ENCODE measurements at regions not wholly inside any gene's neighbourhood (a gene's known extent, or its start where the extent isn't known, plus 50 kb on each side); places are given as distances from the start of the nearest gene placed in this dataset.

GRCh38 chr20:58162986-58163385 is 65.5 kb downstream of the ANKRD60 start:
- Histone ChIP-seq H3K4me1 (no peaks in the 10 kb centered on the region), H3K27me3 (peaks cover 0 to 14% (median 0%) of the 10 kb centered on the region in 3 donors), H3K36me3 (no peaks in the 10 kb centered on the region), H3K27ac (no peak overlapping the region), H3K9me3 (no peaks in the 10 kb centered on the region), H3K4me3 (no peak overlapping the region)
- TF ChIP-seq, protein P1, sequence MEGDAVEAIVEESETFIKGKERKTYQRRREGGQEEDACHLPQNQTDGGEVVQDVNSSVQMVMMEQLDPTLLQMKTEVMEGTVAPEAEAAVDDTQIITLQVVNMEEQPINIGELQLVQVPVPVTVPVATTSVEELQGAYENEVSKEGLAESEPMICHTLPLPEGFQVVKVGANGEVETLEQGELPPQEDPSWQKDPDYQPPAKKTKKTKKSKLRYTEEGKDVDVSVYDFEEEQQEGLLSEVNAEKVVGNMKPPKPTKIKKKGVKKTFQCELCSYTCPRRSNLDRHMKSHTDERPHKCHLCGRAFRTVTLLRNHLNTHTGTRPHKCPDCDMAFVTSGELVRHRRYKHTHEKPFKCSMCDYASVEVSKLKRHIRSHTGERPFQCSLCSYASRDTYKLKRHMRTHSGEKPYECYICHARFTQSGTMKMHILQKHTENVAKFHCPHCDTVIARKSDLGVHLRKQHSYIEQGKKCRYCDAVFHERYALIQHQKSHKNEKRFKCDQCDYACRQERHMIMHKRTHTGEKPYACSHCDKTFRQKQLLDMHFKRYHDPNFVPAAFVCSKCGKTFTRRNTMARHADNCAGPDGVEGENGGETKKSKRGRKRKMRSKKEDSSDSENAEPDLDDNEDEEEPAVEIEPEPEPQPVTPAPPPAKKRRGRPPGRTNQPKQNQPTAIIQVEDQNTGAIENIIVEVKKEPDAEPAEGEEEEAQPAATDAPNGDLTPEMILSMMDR (IDR thresholded peaks at IDR 0.05) = no peak
- TF ChIP-seq EP300 (IDR thresholded peaks at IDR 0.05) (no peak), POLR2AphosphoS5 (IDR thresholded peaks at IDR 0.05) (no peak), POLR2A (IDR thresholded peaks at IDR 0.05) (no peak)
- DNase-seq = no peak
- intact Hi-C loops (cut with DNase I; ENCODE audit: low total_unique reads) = no loop called here
- 61 to 70% (median 67%) methylated on average over 3 of the region's 3 CpGs for WGBS, 5 donors

GRCh38 chr20:58161192-58161591 is 67.3 kb downstream of the ANKRD60 start:
- Histone ChIP-seq H3K4me1 (no peaks in the 10 kb centered on the region), H3K36me3 (no peaks in the 10 kb centered on the region), H3K27me3 (peaks cover 0 to 14% (median 0%) of the 10 kb centered on the region in 3 donors), H3K27ac (no peak overlapping the region), H3K4me3 (no peak overlapping the region), H3K9me3 (no peaks in the 10 kb centered on the region)
- 84 to 91% (median 88%) methylated on average over 2 of the region's 2 CpGs for WGBS, 5 donors
- no peak for TF ChIP-seq POLR2AphosphoS5 (IDR thresholded peaks at IDR 0.05)
- TF ChIP-seq, protein P1 (IDR thresholded peaks at IDR 0.05) = no peak
- no peak for TF ChIP-seq EP300 (IDR thresholded peaks at IDR 0.05)
- TF ChIP-seq POLR2A (IDR thresholded peaks at IDR 0.05) = no peak
- no peak for DNase-seq
- intact Hi-C loops (cut with DNase I; ENCODE audit: low total_unique reads) = no loop called here

- H3K4me3 ChIP-seq = no peak overlapping the region
- no peak for DNase-seq
- H3K4me1 ChIP-seq = no peaks in the 10 kb centered on the region
- 64 to 77% (median 74%) methylated on average over 17 of the region's 17 CpGs for WGBS, 5 donors
- TF ChIP-seq POLR2AphosphoS5 (IDR thresholded peaks at IDR 0.05) (no peak), EP300 (IDR thresholded peaks at IDR 0.05) (no peak), POLR2A (IDR thresholded peaks at IDR 0.05) (no peak)
- TF ChIP-seq, protein P1 (IDR thresholded peaks at IDR 0.05) = no peak
- intact Hi-C loops (cut with DNase I; ENCODE audit: low total_unique reads) = no loop called here
- no peak overlapping the region for H3K27ac ChIP-seq
- H3K9me3 ChIP-seq = no peaks in the 10 kb centered on the region
- H3K36me3 ChIP-seq = no peaks in the 10 kb centered on the region
- H3K27me3 ChIP-seq = peaks cover 0 to 19% (median 0%) of the 10 kb centered on the region in 3 donors
These were observed 67.9 kb downstream of the ANKRD60 start for GRCh38 chr20:58160451-58161061.

DNA sequence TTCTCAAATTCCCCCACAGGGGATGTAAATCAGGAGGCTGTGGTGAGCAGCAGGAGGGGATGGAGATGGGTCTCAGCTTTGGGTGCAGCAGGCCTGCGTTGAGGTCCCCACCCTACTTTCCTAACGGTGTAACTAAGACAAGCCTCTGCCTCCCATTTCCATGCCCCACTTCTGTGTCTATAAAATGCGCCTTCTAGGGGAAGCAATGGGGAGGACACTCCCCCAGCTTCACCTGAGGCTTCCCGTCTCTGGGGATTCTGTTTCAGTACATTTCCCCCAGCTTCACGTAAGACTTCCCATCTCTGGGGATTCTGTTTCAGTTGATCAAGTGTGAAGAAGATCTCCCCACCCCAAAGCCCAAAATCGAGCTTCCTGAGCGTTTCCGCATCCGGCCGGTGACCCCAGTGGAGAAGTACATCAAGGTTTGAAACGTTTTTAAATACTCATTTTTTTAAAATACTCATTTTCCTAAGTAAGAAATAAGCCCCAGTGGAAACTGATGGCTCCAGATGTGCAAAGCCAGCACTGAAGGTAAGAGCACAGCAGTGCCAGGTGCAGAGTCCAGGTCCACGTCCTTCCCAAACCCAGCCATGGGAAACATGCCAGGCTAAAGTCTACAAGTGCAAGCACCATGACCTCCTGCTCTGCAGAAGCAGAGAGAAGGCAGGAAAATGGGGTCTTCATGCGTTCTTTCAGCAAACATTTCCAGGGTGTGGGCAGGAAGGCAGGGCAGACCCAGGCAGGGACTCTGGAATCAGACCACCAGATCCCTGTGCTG is 73.1 kb downstream of the ANKRD60 start:
- Histone ChIP-seq H3K27me3 (peaks cover 0 to 49% (median 11%) of the 10 kb centered on the region in 3 donors), H3K4me3 (no peak overlapping the region), H3K4me1 (no peaks in the 10 kb centered on the region), H3K9me3 (no peaks in the 10 kb centered on the region), H3K27ac (no peak overlapping the region), H3K36me3 (no peaks in the 10 kb centered on the region)
- intact Hi-C loops (cut with DNase I; ENCODE audit: low total_unique reads) = no loop called here
- 62 to 72% (median 68%) methylated on average over 13 of the region's 13 CpGs for WGBS, 5 donors
- no peak for TF ChIP-seq POLR2AphosphoS5 (IDR thresholded peaks at IDR 0.05)
- TF ChIP-seq POLR2A (IDR thresholded peaks at IDR 0.05) = no peak
- TF ChIP-seq EP300 (IDR thresholded peaks at IDR 0.05) = no peak
- TF ChIP-seq, protein P1 (IDR thresholded peaks at IDR 0.05) = no peak
- no peak for DNase-seq
